HG03066 (cell line): ENCODE measurements at regions not wholly inside any gene's neighbourhood (a gene's known extent, or its start where the extent isn't known, plus 50 kb on each side); places are given as distances from the start of the nearest gene placed in this dataset.
"Not testable (repeated sequence)": the region's sequence is repeated elsewhere in the genome, so short reads cannot be mapped to it uniquely, and the experiment has no call there.

ENCODE experiments used
- ATAC-seq: cut with Tn5 transposase; IDR thresholded peaks from one replicate; pipeline ENCODE4 v1.9.1; 2021; ENCODE audit warnings: low read depth; ENCODE audit not compliant: unreplicated experiment

GRCh38 chr16:88128556-88128955, 177.3 kb downstream of the BANP start:
- ATAC-seq, result no peak

DNA sequence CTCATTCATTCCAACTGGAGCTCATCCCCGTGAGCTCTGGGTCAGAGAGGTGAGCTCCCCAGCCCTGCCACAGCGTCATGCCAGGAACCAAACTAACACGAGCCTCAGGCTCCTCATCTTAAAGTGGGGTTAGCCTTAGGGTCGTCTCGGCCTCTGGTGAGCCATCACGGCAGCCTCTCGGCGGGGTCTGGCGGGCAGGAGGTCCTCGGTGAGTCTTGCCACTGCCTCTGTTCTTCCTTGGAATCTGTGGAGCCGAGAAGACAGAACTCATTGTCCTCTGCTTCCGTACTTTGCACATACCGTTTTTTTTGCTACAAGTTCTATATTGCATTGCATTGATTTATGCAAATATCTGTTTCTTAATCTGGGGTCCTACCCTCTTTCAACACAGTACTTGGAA, 177.9 kb downstream of the BANP start:
- not testable (repeated sequence) for ATAC-seq

- ATAC-seq, result no peak
Observed at GRCh38 chr16:88130016-88130415, 178.8 kb downstream of the BANP start.

- ATAC-seq, result no peak
Observed at GRCh38 chr16:88130681-88131080, 179.4 kb downstream of the BANP start.

DNA sequence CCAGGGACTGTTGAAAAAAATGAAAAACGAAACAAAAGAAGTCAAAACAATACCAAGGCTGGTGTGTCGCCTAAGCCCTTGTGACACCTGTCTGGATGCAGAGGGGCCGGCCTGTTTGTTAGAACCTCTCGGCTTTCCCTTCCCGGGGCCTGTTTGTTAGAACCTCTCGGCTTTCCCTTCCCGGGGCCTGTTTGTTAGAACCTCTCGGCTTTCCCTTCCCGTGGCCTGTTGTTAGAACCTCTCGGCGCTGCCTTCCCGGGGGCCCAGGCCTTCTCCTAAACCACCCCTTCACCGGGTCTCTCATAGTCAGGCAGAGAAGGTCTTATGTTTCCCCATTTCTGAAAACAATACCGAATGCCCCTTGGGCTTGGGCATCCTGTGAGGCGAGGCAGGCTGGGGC, 180.0 kb downstream of the BANP start:
- ATAC-seq, result no peak

- no peak for ATAC-seq
Observed at GRCh38 chr16:88131966-88132365, 180.7 kb downstream of the BANP start.

- ATAC-seq, result no peak
Observed at GRCh38 chr16:88132836-88133506, 181.7 kb downstream of the BANP start.

DNA sequence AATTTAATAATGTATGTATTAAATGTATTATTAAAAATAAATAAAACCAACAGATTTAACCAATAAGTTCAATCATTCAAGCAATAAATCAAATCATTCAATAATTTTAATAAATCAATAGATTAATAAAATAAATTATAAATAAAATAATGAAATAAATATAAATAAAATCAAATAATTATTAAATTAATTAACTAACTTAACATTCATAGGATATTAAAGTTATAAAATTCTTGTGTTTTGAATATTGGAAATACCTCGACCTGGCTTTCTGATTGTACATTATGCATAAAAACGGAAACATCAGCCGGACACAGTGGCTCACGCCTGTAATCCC, 182.2 kb downstream of the BANP start:
- ATAC-seq, result no peak

DNA sequence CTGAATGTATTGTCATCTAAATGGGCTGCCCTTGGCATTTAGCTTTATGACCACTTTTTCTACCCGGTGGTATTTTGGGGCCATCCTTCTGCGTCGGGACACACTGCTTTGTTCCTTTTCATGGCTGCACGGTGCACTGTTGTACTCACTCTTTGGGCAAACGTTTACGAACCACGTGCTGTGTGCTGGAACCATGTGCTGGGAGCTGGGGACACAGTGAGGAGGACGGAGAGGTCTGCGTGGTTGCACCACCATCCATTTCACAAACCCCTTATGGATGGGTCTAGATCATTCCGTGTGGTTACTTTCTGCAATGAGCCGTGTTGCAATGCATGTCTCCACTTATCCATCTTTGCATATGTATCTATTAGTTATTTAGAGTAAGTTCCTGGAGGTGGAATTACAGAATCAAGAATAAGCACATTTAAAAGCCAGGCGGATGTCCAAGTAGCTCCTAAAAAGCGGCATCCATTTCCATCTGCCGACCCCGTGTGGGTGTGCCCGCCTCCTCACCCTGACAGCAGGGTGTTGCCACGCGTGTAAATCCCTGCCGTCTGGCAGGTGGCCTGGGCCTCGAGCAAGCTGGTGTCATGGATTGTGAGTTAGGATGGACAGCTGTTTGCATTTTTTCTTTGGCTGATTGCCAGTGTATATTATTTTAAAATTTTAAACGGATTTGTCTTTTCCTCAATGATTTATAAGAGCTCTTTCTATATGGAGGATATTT, 183.1 kb downstream of the BANP start:
- not testable (repeated sequence) for ATAC-seq

GRCh38 chr16:88134899-88135682, 183.9 kb downstream of the BANP start:
- ATAC-seq, result not testable (repeated sequence)

GRCh38 chr16:88136211-88136713, 185.0 kb downstream of the BANP start:
- ATAC-seq, result not testable (repeated sequence)

DNA sequence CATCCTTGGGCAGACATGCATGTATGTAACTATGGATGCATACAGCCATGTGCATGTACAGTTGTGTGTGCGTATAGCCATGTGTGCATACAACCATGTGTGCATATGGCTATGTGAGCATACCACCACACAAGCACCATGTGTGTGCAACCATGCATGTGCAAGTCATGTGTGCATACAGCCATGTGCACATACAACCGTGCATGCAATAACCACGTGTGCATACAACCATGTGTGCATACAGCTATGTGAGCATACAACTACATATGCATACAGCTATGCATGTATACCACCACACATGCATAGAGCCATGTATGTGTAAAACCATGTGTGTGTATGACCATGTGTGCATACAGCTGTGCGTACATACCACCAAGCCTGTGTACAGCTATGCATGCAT, 185.7 kb downstream of the BANP start:
- ATAC-seq, result not testable (repeated sequence)

DNA sequence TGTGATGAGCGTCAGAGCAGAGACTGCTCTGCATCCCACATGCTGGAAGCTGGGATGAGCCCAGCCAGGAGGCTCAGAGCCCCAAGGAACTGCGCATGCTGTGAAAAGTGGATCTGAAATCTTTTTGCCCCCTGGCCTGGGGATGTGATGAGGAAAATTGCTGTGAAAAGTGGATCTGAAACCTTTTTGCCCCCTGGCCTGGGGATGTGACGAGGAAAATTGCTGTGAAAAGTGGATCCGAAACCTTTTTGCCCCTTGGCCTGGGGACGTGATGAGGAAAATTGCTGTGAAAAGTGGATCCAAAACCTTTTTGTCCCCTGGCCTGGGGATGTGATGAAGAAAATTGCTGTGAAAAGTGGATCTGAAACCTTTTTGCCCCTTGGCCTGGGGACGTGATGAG, 187.9 kb downstream of the BANP start:
- not testable (repeated sequence) for ATAC-seq

DNA sequence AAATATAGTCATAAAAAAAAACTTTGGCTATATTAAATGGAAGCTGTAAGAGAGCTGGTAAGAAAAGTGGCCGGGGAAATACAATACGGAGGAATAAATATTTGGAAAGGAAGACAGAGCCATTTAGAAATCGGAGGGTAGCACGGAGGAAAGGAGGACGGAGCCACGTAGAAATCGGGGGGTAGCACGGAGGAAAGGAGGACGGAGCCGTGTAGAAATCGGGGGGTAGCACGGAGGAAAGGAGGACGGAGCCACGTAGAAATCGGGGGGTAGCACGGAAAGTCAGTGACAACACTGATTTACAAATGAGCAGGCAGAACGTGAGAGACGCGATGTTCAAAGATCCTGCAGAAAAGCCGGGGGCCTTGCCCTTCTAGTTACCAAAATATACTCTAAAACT, 189.0 kb downstream of the BANP start:
- not testable (repeated sequence) for ATAC-seq

- no peak for ATAC-seq
Observed at GRCh38 chr16:88141580-88141979, 190.3 kb downstream of the BANP start.

GRCh38 chr16:88142056-88142935, 191.1 kb downstream of the BANP start:
- not testable (repeated sequence) for ATAC-seq

- ATAC-seq, result not testable (repeated sequence)
Observed at GRCh38 chr16:88143122-88144027, 192.1 kb downstream of the BANP start.

DNA sequence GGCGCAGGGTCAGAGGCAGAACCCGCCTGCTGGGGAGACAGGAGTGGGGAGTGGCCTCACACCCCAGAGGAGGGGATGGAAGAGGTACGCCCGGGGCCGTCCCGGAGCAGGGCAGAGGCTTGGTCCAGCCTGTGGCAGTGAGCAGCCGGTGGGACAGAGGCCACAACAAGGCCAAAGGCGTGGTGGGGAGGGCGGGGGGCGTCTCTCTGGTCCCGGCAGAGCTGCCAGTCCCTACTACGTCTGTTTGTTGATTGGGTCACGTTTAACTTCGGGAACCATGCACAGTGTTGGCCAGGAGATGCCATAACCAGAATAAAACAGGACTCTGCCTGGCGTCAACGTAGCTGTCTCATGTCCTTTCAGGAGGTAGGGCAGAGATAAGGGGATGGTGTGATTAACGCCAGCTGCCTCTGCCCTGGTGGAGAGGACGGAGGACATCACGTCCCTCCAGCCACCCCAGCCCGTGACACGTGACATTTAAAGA, 192.8 kb downstream of the BANP start:
- ATAC-seq, result no peak

- ATAC-seq, result not testable (repeated sequence)
Observed at GRCh38 chr16:88145376-88145775, 194.1 kb downstream of the BANP start.
